ENCODE measurements at regions not wholly inside any gene's neighbourhood (a gene's known extent, or its start where the extent isn't known, plus 50 kb on each side); places are given as distances from the start of the nearest gene placed in this dataset.

GRCh38 chr16:6132121-6132520 is 1034.5 kb upstream of the EEF2KMT start:
- no peak for DNase-seq (ENCODE audit: low read depth)

- peak; percentile 28 for DNase-seq (ENCODE audit: low read depth)
Measured at GRCh38 chr16:6131526-6132050, 1034.0 kb upstream of the EEF2KMT start.

GRCh38 chr16:6125483-6126259 is 1028.1 kb upstream of the EEF2KMT start:
- peak; percentile 75 for DNase-seq (ENCODE audit: low read depth)

- no peak for DNase-seq (ENCODE audit: low read depth)
Measured at GRCh38 chr16:6124136-6124535, 1026.5 kb upstream of the EEF2KMT start.

- no peak for DNase-seq (ENCODE audit: low read depth)
Measured at GRCh38 chr16:6122401-6122800, 1024.8 kb upstream of the EEF2KMT start.

GRCh38 chr16:6114691-6115090 is 1017.1 kb upstream of the EEF2KMT start:
- no peak for DNase-seq (ENCODE audit: low read depth)

GRCh38 chr16:6113749-6114148 is 1016.2 kb upstream of the EEF2KMT start:
- DNase-seq (ENCODE audit: low read depth), result no peak

GRCh38 chr16:6112700-6113099 is 1015.1 kb upstream of the EEF2KMT start:
- no peak for DNase-seq (ENCODE audit: low read depth)

- DNase-seq (ENCODE audit: low read depth), result peak; percentile 68
Measured at GRCh38 chr16:6111390-6111789, 1013.8 kb upstream of the EEF2KMT start.

GRCh38 chr16:6110346-6110745 is 1012.8 kb upstream of the EEF2KMT start:
- DNase-seq (ENCODE audit: low read depth), result no peak

- no peak for DNase-seq (ENCODE audit: low read depth)
Measured at GRCh38 chr16:6106061-6106460, 1008.5 kb upstream of the EEF2KMT start.

GRCh38 chr16:6105115-6105514 is 1007.5 kb upstream of the EEF2KMT start:
- peak; percentile 45 for DNase-seq (ENCODE audit: low read depth)

- DNase-seq (ENCODE audit: low read depth), result peak; percentile 54
Measured at GRCh38 chr16:6104428-6104827, 1006.8 kb upstream of the EEF2KMT start.

- DNase-seq (ENCODE audit: low read depth), result no peak
Measured at GRCh38 chr16:6103561-6103960, 1006.0 kb upstream of the EEF2KMT start.

GRCh38 chr16:6099102-6099501 is 1001.5 kb upstream of the EEF2KMT start:
- no peak for DNase-seq (ENCODE audit: low read depth)

GRCh38 chr16:6096931-6097670 is 999.5 kb upstream of the EEF2KMT start:
- peak; percentile 1 for DNase-seq (ENCODE audit: low read depth)

- DNase-seq (ENCODE audit: low read depth), result no peak
Measured at GRCh38 chr16:6095414-6095813, 997.8 kb upstream of the EEF2KMT start.

- no peak for DNase-seq (ENCODE audit: low read depth)
Measured at GRCh38 chr16:6091021-6091420, 993.4 kb upstream of the EEF2KMT start.

GRCh38 chr16:6081320-6081976 is 983.9 kb upstream of the EEF2KMT start:
- DNase-seq (ENCODE audit: low read depth), result peak; percentile 22

GRCh38 chr16:6076631-6077030 is 979.0 kb upstream of the EEF2KMT start:
- DNase-seq (ENCODE audit: low read depth), result no peak

GRCh38 chr16:6068063-6068462 is 970.5 kb upstream of the EEF2KMT start:
- no peak for DNase-seq (ENCODE audit: low read depth)

GRCh38 chr16:6066652-6067051 is 969.1 kb upstream of the EEF2KMT start:
- no peak for DNase-seq (ENCODE audit: low read depth)

GRCh38 chr16:6063526-6063925 is 965.9 kb upstream of the EEF2KMT start:
- DNase-seq (ENCODE audit: low read depth), result no peak
